Astrocyte of the spinal cord (primary cell): ENCODE measurements at regions not wholly inside any gene's neighbourhood (a gene's known extent, or its start where the extent isn't known, plus 50 kb on each side); places are given as distances from the start of the nearest gene placed in this dataset.

Source experiments
- DNase-seq: peaks from one replicate; pipeline ENCODE4 v3.0.0; 2011; ENCODE audit warnings: low read depth, low spot score
- H3K4me3 ChIP-seq: 2 replicates; pipeline ENCODE4 v1.5.1; 2011; ENCODE audit warnings: low read depth, mild to moderate bottlenecking, low read length, moderate library complexity
- in situ Hi-C: cut with HindIII; loops from 2 replicates; pipeline ENCODE4 v1.10.0; 2017; ENCODE audit warnings: low sequenced_read_pairs
- TF ChIP-seq, protein P1 (sequence below): IDR thresholded peaks from 2 replicates; pipeline ENCODE4 v1.5.1; 2012; ENCODE audit warnings: low read depth, mild to moderate bottlenecking, low read length, inconsistent platforms

DNA sequence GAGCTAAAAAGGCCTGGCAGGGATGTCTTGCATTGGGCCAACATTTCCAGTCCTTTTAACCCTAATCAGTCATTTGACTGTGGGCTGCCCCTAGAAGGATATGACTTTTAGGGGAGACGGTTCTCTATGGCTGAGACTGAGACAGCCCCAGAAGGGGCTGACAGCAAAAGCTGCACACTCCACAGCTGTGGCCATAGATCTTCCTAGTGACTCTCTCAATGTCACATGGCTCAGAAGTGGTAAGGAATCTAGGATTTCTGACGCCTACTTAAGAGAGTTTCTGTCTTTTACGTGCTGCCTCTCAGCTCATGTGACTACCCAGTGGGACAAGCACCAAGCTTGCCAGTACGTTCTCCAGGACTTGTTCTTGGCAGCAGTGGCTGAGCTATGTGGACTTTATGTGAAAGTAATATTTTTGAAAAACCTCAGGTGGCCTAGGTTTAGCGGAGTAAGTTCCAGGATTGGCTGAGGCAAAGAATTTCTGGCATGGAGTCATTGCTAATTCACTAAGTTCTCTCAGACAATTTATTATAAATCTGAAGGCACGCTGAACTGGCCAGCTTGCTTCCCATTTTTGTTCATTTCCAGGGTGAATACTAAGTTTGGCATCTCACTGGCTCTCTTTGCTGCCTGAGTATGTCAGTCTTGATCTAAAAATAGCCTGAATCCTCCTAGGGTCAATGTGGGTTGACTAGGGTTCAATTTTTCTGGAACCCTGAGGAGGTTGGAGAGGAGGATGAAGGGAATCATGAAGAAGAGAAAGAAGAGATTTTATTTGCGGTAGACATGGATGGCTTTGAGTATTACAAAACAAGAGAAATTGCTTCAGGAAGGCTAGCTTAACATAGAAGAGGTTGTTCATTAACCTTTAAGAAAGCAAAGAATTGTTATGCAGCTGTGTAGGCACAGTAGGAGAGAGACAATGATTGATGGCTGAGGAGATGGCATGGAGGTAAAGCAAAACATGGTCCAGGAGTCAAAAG is 271.8 kb downstream of the AEBP2 start:
- H3K4me3 ChIP-seq: no peak overlapping the region
- peak; percentile 77 for DNase-seq
- in situ Hi-C loops: no loop called here
- TF ChIP-seq, protein P1, sequence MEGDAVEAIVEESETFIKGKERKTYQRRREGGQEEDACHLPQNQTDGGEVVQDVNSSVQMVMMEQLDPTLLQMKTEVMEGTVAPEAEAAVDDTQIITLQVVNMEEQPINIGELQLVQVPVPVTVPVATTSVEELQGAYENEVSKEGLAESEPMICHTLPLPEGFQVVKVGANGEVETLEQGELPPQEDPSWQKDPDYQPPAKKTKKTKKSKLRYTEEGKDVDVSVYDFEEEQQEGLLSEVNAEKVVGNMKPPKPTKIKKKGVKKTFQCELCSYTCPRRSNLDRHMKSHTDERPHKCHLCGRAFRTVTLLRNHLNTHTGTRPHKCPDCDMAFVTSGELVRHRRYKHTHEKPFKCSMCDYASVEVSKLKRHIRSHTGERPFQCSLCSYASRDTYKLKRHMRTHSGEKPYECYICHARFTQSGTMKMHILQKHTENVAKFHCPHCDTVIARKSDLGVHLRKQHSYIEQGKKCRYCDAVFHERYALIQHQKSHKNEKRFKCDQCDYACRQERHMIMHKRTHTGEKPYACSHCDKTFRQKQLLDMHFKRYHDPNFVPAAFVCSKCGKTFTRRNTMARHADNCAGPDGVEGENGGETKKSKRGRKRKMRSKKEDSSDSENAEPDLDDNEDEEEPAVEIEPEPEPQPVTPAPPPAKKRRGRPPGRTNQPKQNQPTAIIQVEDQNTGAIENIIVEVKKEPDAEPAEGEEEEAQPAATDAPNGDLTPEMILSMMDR: no peak

DNA sequence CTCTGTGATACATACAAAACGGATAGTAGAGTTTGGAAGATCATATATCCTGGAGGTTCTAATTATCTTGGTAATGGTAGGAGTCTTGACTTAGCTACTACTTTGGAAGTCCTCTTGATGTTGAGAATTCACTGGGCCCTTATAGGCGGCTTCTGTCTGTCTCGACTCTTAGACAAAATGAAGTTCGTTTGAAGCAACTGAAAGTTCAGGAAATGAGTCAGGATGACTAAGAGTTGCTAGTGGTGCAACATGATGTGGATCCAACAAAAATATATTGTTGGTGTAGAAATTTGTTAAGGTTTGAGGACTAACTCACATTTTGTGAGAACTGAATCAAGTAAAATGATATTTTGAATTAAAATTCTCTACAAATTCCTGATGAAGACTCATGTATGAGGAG is 272.7 kb downstream of the AEBP2 start:
- TF ChIP-seq, protein P1: no peak
- in situ Hi-C loops: no loop called here
- H3K4me3 ChIP-seq: no peak overlapping the region
- DNase-seq: peak; percentile 94

DNA sequence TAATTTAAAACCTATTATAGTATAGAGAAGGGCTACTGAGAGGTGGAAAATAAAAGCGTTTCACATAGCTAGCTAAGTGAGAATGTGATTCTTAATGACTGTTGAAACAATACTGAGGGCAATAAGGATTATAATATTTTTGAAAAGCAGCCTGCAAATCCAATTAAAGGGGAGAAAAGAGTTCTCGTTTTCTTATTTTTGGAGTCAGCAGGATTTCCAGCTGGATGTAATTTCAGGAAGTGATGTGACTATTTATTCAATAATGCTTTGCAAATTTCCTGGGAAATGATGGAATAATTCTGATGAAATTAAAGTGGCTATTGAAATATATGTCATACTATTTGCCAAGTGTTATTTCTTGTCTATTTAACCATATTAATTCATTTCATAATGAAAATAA is 279.1 kb downstream of the AEBP2 start:
- TF ChIP-seq, protein P1: no peak
- DNase-seq: no peak
- no peak overlapping the region for H3K4me3 ChIP-seq
- in situ Hi-C loops: no loop called here

DNA sequence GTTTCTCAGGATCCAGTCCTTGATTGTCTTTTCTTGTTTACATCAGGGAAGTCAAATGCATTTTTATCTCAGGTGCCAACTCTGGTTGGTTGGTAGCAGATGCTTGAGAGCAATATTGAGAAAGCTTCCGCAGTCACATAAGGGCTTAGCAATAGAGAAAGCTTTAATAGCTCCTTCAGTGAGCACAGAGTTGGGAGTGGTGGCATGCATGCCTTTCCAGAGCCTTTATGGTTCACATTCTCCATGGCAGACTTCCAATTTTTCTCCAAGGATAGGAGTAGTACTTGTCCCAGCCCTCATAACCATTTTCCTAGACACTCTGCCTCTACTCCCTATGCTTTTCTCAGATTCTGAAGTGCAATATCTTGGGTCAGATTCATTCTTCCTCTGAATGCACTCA is 280.4 kb downstream of the AEBP2 start:
- TF ChIP-seq, protein P1: no peak
- in situ Hi-C loops: no loop called here
- no peak overlapping the region for H3K4me3 ChIP-seq
- DNase-seq: no peak

DNA sequence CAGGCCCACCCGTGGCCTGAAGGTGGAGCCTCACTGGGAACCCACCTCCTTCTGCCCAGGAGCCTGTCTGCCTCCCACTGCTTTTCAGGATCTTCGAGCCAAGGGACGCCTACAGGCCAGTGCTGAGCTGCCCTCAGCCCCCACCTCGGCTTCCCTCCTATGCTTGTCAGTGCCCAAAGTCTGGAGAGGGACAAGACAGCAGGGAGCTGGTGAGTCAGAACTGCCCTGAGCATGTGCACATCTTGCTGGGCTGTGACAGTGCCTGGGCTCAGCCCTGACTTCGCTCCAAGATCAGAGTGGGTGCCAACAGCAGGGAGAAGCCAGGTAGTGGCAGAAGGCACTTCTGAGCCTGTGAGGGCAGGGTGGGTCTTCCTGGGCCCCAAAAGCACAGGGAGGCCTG is 286.8 kb downstream of the AEBP2 start:
- TF ChIP-seq, protein P1: no peak
- no peak overlapping the region for H3K4me3 ChIP-seq
- in situ Hi-C loops: no loop called here
- DNase-seq: no peak

DNA sequence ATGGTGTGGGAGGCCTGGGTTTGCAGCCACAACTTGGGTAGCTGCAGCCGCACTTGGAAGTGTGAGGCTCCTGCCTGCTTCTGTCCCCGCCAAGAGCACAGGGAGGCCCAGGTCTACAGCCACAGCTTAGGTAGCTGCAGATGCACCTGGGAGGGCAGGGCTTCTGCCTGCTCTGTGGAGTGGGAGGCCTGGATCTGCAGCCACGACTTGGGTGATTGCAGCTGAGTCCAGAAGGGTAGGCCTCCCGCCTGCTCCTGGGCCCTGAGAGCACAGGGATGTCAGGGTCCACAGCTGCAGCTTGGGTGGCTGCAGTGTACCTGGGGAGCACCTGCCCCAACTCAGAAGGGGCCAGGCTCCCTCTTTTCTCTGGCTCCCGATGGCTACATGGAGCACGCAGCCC is 287.3 kb downstream of the AEBP2 start:
- no peak for DNase-seq
- H3K4me3 ChIP-seq: no peak overlapping the region
- TF ChIP-seq, protein P1: no peak
- in situ Hi-C loops: no loop called here
